ENCODE measurements at regions not wholly inside any gene's neighbourhood (a gene's known extent, or its start where the extent isn't known, plus 50 kb on each side); places are given as distances from the start of the nearest gene placed in this dataset.
A peak's percentile ranks its signal among the peaks of the same experiment; 100 is the strongest.
"Not testable (repeated sequence)": the region's sequence is repeated elsewhere in the genome, so short reads cannot be mapped to it uniquely, and the experiment has no call there.

- DNase-seq (no peak), ATAC-seq (no peak)
- Mint-ChIP-seq H3K27me3 (peaks cover 0 to 2% (median 0%) of the 10 kb centered on the region in 5 donors), H3K4me3 (no peak overlapping the region), H3K4me1 (no peaks in the 10 kb centered on the region), H3K27ac (no peak overlapping the region), H3K9me3 (peaks cover 0 to 2% (median 0%) of the 10 kb centered on the region in 9 donors), H3K36me3 (no peaks in the 10 kb centered on the region)
- POLR2A ChIA-PET, result no interaction called here
These were observed 95.5 kb upstream of the WDR44 start for GRCh38 chrX:118250445-118250844.

- DNase-seq (no peak), ATAC-seq (no peak)
- no peaks in the 10 kb centered on the region for H3K4me1 Mint-ChIP-seq
- H3K27me3 Mint-ChIP-seq, result peaks cover 0 to 2% (median 0%) of the 10 kb centered on the region in 5 donors
- H3K27ac Mint-ChIP-seq, result no peak overlapping the region
- H3K36me3 Mint-ChIP-seq, result no peaks in the 10 kb centered on the region
- no peak overlapping the region for H3K4me3 Mint-ChIP-seq
- POLR2A ChIA-PET, result no interaction called here
- peaks cover 0 to 2% (median 0%) of the 10 kb centered on the region in 9 donors for H3K9me3 Mint-ChIP-seq
These were observed 94.6 kb upstream of the WDR44 start for GRCh38 chrX:118251271-118251670.

GRCh38 chrX:118252967-118253366, 92.9 kb upstream of the WDR44 start:
- no peak overlapping the region for H3K4me3 Mint-ChIP-seq
- no peak for ATAC-seq
- POLR2A ChIA-PET, result no interaction called here
- peak overlapping the region in 1 of 10 donors; percentile 28 for H3K27ac Mint-ChIP-seq
- no peaks in the 10 kb centered on the region for H3K36me3 Mint-ChIP-seq
- no peak for DNase-seq
- H3K4me1 Mint-ChIP-seq, result no peaks in the 10 kb centered on the region
- peaks cover 0 to 2% (median 0%) of the 10 kb centered on the region in 5 donors for H3K27me3 Mint-ChIP-seq
- no peaks in the 10 kb centered on the region for H3K9me3 Mint-ChIP-seq

GRCh38 chrX:118254611-118255010, 91.3 kb upstream of the WDR44 start:
- DNase-seq, result peak in 8 of 10 donors; percentile 1 to 61 (median 26)
- H3K27me3 Mint-ChIP-seq, result peaks cover 0 to 3% (median 0%) of the 10 kb centered on the region in 5 donors
- no peak overlapping the region for H3K4me3 Mint-ChIP-seq
- H3K27ac Mint-ChIP-seq, result no peak overlapping the region
- no peak for ATAC-seq
- no peaks in the 10 kb centered on the region for H3K36me3 Mint-ChIP-seq
- no peaks in the 10 kb centered on the region for H3K4me1 Mint-ChIP-seq
- POLR2A ChIA-PET, result no interaction called here
- H3K9me3 Mint-ChIP-seq, result no peaks in the 10 kb centered on the region

- DNase-seq (no peak), ATAC-seq (no peak)
- POLR2A ChIA-PET, result no interaction called here
- Mint-ChIP-seq H3K9me3 (no peaks in the 10 kb centered on the region), H3K4me1 (no peaks in the 10 kb centered on the region), H3K36me3 (no peaks in the 10 kb centered on the region), H3K27me3 (peaks cover 0 to 9% (median 2%) of the 10 kb centered on the region in 5 donors), H3K4me3 (no peak overlapping the region), H3K27ac (no peak overlapping the region)
These were observed 90.0 kb upstream of the WDR44 start for GRCh38 chrX:118255921-118256320.

- POLR2A ChIA-PET, result no interaction called here
- H3K27me3 Mint-ChIP-seq, result peaks cover 0 to 9% (median 3%) of the 10 kb centered on the region in 5 donors
- DNase-seq, result no peak
- ATAC-seq, result no peak
- H3K9me3 Mint-ChIP-seq, result no peaks in the 10 kb centered on the region
- H3K36me3 Mint-ChIP-seq, result no peaks in the 10 kb centered on the region
- H3K27ac Mint-ChIP-seq, result no peak overlapping the region
- H3K4me3 Mint-ChIP-seq, result no peak overlapping the region
- no peaks in the 10 kb centered on the region for H3K4me1 Mint-ChIP-seq
These were observed 88.1 kb upstream of the WDR44 start for GRCh38 chrX:118257781-118258180.

- no peak overlapping the region for H3K27ac Mint-ChIP-seq
- H3K9me3 Mint-ChIP-seq, result no peaks in the 10 kb centered on the region
- ATAC-seq, result no peak
- no peaks in the 10 kb centered on the region for H3K36me3 Mint-ChIP-seq
- no peak overlapping the region for H3K4me3 Mint-ChIP-seq
- no peak for DNase-seq
- H3K27me3 Mint-ChIP-seq, result peaks cover 0 to 10% (median 3%) of the 10 kb centered on the region in 5 donors
- H3K4me1 Mint-ChIP-seq, result no peaks in the 10 kb centered on the region
- POLR2A ChIA-PET, result no interaction called here
These were observed 86.7 kb upstream of the WDR44 start for GRCh38 chrX:118259213-118259612.

GRCh38 chrX:118261151-118261550, 84.8 kb upstream of the WDR44 start:
- no peak for ATAC-seq
- no peaks in the 10 kb centered on the region for H3K4me1 Mint-ChIP-seq
- no peak overlapping the region for H3K4me3 Mint-ChIP-seq
- H3K27me3 Mint-ChIP-seq, result peaks cover 0 to 10% (median 3%) of the 10 kb centered on the region in 5 donors
- no peak overlapping the region for H3K27ac Mint-ChIP-seq
- H3K9me3 Mint-ChIP-seq, result no peaks in the 10 kb centered on the region
- POLR2A ChIA-PET, result no interaction called here
- H3K36me3 Mint-ChIP-seq, result no peaks in the 10 kb centered on the region
- DNase-seq, result no peak

- Mint-ChIP-seq H3K27ac (no peak overlapping the region), H3K9me3 (no peaks in the 10 kb centered on the region), H3K36me3 (no peaks in the 10 kb centered on the region), H3K4me1 (no peaks in the 10 kb centered on the region), H3K4me3 (no peak overlapping the region), H3K27me3 (peaks cover 0 to 3% (median 0%) of the 10 kb centered on the region in 5 donors)
- POLR2A ChIA-PET, result no interaction called here
- DNase-seq (no peak), ATAC-seq (no peak)
These were observed 74.1 kb upstream of the WDR44 start for GRCh38 chrX:118271775-118272174.

GRCh38 chrX:118272242-118272641, 73.7 kb upstream of the WDR44 start:
- Mint-ChIP-seq H3K27ac (no peak overlapping the region), H3K9me3 (no peaks in the 10 kb centered on the region), H3K4me1 (no peaks in the 10 kb centered on the region), H3K36me3 (no peaks in the 10 kb centered on the region), H3K4me3 (no peak overlapping the region), H3K27me3 (no peaks in the 10 kb centered on the region)
- no peak for ATAC-seq
- DNase-seq, result no peak
- POLR2A ChIA-PET, result no interaction called here

GRCh38 chrX:118286066-118286762, 59.7 kb upstream of the WDR44 start:
- peaks cover 0 to 3% (median 0%) of the 10 kb centered on the region in 5 donors for H3K27me3 Mint-ChIP-seq
- H3K9me3 Mint-ChIP-seq, result no peaks in the 10 kb centered on the region
- POLR2A ChIA-PET, result no interaction called here
- H3K4me3 Mint-ChIP-seq, result no peak overlapping the region
- ATAC-seq (no peak), DNase-seq (no peak)
- H3K36me3 Mint-ChIP-seq, result no peaks in the 10 kb centered on the region
- H3K4me1 Mint-ChIP-seq, result no peaks in the 10 kb centered on the region
- no peak overlapping the region for H3K27ac Mint-ChIP-seq

- H3K9me3 Mint-ChIP-seq, H3K27ac Mint-ChIP-seq, H3K4me3 Mint-ChIP-seq: not testable (repeated sequence)
These were observed 50.1 kb upstream of the WDR44 start for GRCh38 chrX:118295818-118296217.

More at GRCh38 chrX:118295818-118296217, 50.1 kb upstream of the WDR44 start:
- DNase-seq, H3K27me3 Mint-ChIP-seq, H3K4me1 Mint-ChIP-seq, ATAC-seq, POLR2A ChIA-PET, H3K36me3 Mint-ChIP-seq: not testable (repeated sequence)

Data from naive thymus-derived CD8-positive, alpha-beta T cell (primary cell).